Osteoblast (primary cell): ENCODE measurements at regions not wholly inside any gene's neighbourhood (a gene's known extent, or its start where the extent isn't known, plus 50 kb on each side); places are given as distances from the start of the nearest gene placed in this dataset.
A peak's percentile ranks its signal among the peaks of the same experiment; 100 is the strongest.

Experiments used
- DNase-seq: peaks from one replicate; pipeline ENCODE4 v3.0.0; 2011; ENCODE audit warnings: low spot score, mixed read lengths; ENCODE audit not compliant: insufficient read length; ENCODE audit errors: missing footprints
- H2AFZ ChIP-seq: 2 replicates; pipeline ENCODE4 v1.6.0; 2011; ENCODE audit warnings: mild to moderate bottlenecking, low read length
- H3K27ac ChIP-seq: 2 replicates; pipeline ENCODE4 v1.5.1; 2011; ENCODE audit warnings: mild to moderate bottlenecking, low read depth, low read length, moderate library complexity
- H3K27me3 ChIP-seq: 2 replicates; pipeline ENCODE4 v1.6.0; 2012; ENCODE audit warnings: mild to moderate bottlenecking, control low read depth, inconsistent platforms, low read length, moderate library complexity; ENCODE audit not compliant: insufficient read depth
- H3K36me3 ChIP-seq: 2 replicates; pipeline ENCODE4 v1.5.1; 2011; ENCODE audit warnings: mild to moderate bottlenecking, low read length, control low read depth, moderate library complexity; ENCODE audit not compliant: insufficient read depth
- H3K4me1 ChIP-seq: 2 replicates; pipeline ENCODE4 v1.5.1; 2011; ENCODE audit warnings: mild to moderate bottlenecking, low read length, control low read depth, moderate library complexity; ENCODE audit not compliant: insufficient read depth
- H3K4me2 ChIP-seq: 2 replicates; pipeline ENCODE4 v1.6.0; 2011; ENCODE audit warnings: mild to moderate bottlenecking, low read length; ENCODE audit not compliant: insufficient read depth
- H3K4me3 ChIP-seq: fragments of 200-600 bp; sonication (generic); 3 replicates; pipeline ENCODE4 v1.5.1; 2012; ENCODE audit warnings: mild to moderate bottlenecking, low read length, inconsistent platforms; ENCODE audit not compliant: insufficient read depth
- H3K79me2 ChIP-seq: 2 replicates; pipeline ENCODE4 v1.6.0; 2012; ENCODE audit warnings: mild to moderate bottlenecking, low read length, control low read depth, inconsistent platforms; ENCODE audit not compliant: insufficient read depth
- H3K9me3 ChIP-seq: 2 replicates; pipeline ENCODE4 v1.5.1; 2011; ENCODE audit warnings: low read depth, low read length, control low read depth
- H4K20me1 ChIP-seq: 2 replicates; pipeline ENCODE4 v1.6.0; 2012; ENCODE audit warnings: mild to moderate bottlenecking, low read length, control low read depth; ENCODE audit not compliant: insufficient read depth
- CTCF ChIP-seq: IDR thresholded peaks from 2 replicates; pipeline ENCODE4 v1.5.1; 2011; ENCODE audit warnings: mild to moderate bottlenecking, low read depth, low read length, moderate library complexity; ENCODE audit errors: extremely low read depth

DNA sequence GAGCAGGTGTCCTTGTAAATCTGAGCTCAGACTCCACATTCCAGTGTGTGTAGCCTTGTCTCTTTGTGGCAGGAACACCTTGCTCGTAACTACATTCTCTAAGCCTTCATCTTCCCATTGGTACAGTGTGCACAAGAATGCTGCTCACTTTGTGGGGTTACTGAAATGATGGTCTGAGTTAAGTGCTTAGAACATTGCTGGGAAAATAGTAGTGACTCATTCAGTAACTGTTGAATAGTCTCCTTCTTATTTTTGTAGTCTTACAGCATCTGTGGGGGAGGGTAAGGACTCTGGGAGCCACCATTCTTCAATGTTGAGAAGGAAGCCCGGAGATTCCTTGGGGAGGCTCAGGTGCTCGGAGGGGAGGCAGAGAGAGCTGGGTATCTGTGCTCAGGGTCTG, 236.0 kb upstream of the HDAC4 start:
- TF ChIP-seq CTCF = no peak

DNA sequence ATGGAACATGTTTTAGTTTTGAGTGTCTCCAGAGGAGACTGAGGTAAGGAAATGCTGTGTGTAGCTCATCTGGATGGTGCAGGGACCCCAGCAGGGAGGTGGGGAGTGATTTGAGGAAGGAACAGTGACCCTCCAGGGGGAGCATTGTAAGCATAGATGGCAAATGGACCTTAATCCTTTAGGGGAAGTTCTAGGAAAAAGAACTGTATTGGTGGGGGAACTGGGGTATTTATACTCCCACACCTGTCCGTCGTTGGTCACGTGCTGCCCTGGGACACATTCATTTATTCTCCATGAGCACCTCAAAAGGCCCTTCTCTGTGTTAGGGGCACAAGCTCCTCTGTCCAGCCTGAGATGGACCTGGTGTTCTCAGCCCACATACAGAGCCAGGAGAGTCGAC, 233.9 kb upstream of the HDAC4 start:
- Histone ChIP-seq H3K4me3 (no peak overlapping the region), H2AFZ (no peak overlapping the region), H3K9me3 (no peaks in the 10 kb centered on the region), H4K20me1 (no peaks in the 10 kb centered on the region), H3K36me3 (no peaks in the 10 kb centered on the region), H3K27ac (no peak overlapping the region), H3K4me2 (no peak overlapping the region), H3K4me1 (no peaks in the 10 kb centered on the region), H3K79me2 (no peaks in the 10 kb centered on the region), H3K27me3 (no peaks in the 10 kb centered on the region)
- DNase-seq = no peak
- no peak for TF ChIP-seq CTCF

More for the DNA sequence above, 236.0 kb upstream of the HDAC4 start:
- H3K4me3 ChIP-seq = no peak overlapping the region
- no peak for DNase-seq
- no peaks in the 10 kb centered on the region for H4K20me1 ChIP-seq
- H2AFZ ChIP-seq = no peak overlapping the region
- H3K27me3 ChIP-seq = no peaks in the 10 kb centered on the region
- no peaks in the 10 kb centered on the region for H3K4me1 ChIP-seq
- no peaks in the 10 kb centered on the region for H3K79me2 ChIP-seq
- H3K4me2 ChIP-seq = no peak overlapping the region
- no peak overlapping the region for H3K27ac ChIP-seq
- no peaks in the 10 kb centered on the region for H3K36me3 ChIP-seq
- no peaks in the 10 kb centered on the region for H3K9me3 ChIP-seq

DNA sequence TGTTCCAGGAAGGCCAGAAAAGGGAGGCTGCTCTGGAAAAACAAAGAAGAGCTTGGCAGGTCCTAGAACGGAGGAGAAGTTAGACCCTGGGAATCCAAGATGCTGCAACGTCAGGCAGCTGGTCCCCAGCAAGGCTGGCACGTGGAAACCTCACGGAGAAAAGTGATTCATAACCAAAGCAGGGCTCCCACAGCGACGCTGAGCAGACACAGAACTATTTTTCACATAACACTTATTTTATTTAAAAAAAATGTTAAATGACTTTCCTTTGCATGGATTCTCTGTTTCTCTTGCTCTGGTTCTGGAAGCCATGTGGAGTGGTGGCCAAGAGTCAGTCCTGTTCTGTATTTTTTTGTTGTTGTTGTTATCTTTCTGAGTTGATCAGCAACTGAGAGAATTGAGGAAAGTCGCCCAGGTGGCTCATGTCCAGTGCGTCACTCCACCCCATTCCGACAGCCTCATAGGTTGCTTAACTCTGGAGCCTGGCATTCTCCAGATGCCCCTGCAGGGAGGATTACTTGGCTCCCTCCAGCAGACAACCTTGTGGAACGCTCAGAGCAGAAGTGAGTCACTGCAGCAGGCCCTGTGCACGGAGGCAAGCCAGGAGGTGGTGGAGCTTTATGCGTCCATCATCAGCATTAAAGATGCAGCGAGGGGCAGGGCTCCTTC, 229.9 kb upstream of the HDAC4 start:
- Histone ChIP-seq H3K4me2 (no peak overlapping the region), H3K27ac (no peak overlapping the region), H3K27me3 (no peaks in the 10 kb centered on the region), H4K20me1 (no peaks in the 10 kb centered on the region), H3K9me3 (no peaks in the 10 kb centered on the region), H3K36me3 (no peaks in the 10 kb centered on the region), H2AFZ (no peak overlapping the region), H3K79me2 (no peaks in the 10 kb centered on the region), H3K4me1 (no peaks in the 10 kb centered on the region), H3K4me3 (no peak overlapping the region)
- DNase-seq = peak; percentile 59
- no peak for TF ChIP-seq CTCF

DNA sequence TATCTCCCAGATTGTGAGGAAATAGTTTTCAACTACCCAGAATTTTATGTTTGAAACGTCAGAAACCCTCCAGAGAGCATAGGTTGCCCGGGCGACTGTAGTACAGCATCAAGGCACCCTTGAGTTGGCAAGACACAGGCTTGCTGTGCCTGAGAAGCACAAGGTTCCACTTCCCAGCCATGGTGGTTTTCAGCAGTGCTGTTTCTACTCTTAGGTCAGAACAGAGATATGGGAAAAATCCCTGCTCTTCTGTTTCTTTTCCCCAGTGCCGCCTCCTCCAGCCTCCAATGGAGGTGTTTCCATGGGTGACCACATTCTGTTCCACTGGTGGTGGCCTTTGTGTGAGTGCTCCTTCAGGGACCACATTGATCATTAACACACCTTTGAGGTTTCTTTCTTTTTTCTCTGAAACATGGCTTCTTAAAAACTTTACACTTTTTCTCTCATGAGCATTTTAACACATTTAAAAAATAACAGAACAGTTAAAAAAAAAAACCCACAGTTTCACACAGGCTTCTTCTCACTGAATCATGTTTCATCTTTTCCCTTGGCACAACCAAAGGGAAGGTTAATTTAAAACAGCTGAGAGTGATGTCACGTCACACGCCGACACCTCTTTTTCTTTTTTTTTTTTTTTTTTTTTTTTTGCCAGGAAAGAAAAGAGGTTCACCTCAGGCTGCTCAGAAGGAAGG, 229.3 kb upstream of the HDAC4 start:
- DNase-seq = no peak
- Histone ChIP-seq H3K4me1 (no peaks in the 10 kb centered on the region), H3K36me3 (no peaks in the 10 kb centered on the region), H2AFZ (no peak overlapping the region), H3K27ac (no peak overlapping the region), H3K4me3 (no peak overlapping the region), H3K79me2 (no peaks in the 10 kb centered on the region), H3K9me3 (no peaks in the 10 kb centered on the region), H3K4me2 (no peak overlapping the region), H3K27me3 (no peaks in the 10 kb centered on the region), H4K20me1 (no peaks in the 10 kb centered on the region)
- TF ChIP-seq CTCF = no peak
